Testis (tissue), 2 donors: ENCODE measurements at regions not wholly inside any gene's neighbourhood (a gene's known extent, or its start where the extent isn't known, plus 50 kb on each side); places are given as distances from the start of the nearest gene placed in this dataset.

Experiments used
- DNase-seq: peaks from one replicate; pipeline ENCODE4 v3.0.0-alpha.2; 2019
- H3K27ac ChIP-seq, 2 donors: fragments of 200-600 bp; sonication (generic); one replicate each; pipeline ENCODE4 v1.5.1; 2019
- H3K27me3 ChIP-seq: fragments of 200-600 bp; sonication (generic); one replicate; pipeline ENCODE4 v1.5.1; 2019
- H3K36me3 ChIP-seq: fragments of 200-600 bp; sonication (generic); one replicate; pipeline ENCODE4 v1.5.1; 2017; ENCODE audit warnings: low read depth; ENCODE audit errors: missing control alignments
- H3K4me1 ChIP-seq: fragments of 200-600 bp; sonication (generic); one replicate; pipeline ENCODE4 v1.5.1; 2019
- H3K4me3 ChIP-seq, 2 donors: fragments of 200-600 bp; sonication (generic); one replicate each; pipeline ENCODE4 v1.5.1; 2017 to 2019
- H3K9me3 ChIP-seq: fragments of 200-600 bp; sonication (generic); one replicate; pipeline ENCODE4 v1.5.1; 2017
- CTCF ChIP-seq, 3 experiments: fragments of 450-650 bp in 2 of 3; fragments of 200-600 bp in 1 of 3; sonication (generic) in 1 of 3; IDR thresholded peaks; one replicate each; pipeline ENCODE4 v1.5.1; 2016 to 2019; ENCODE audit warnings: antibody characterized with exemption in 3 of 3, mild to moderate bottlenecking in 2 of 3, moderate library complexity in 1 of 3
- POLR2A ChIP-seq: fragments of 450-650 bp; IDR thresholded peaks from one replicate; pipeline ENCODE4 v1.6.1; 2017; ENCODE audit warnings: antibody characterized with exemption, mild to moderate bottlenecking, moderate library complexity
- WGBS, 2 donors: methylation state at CpG; one replicate each; pipeline ENCODE4 v1.1.5; 2018; 5-methylcytosine and 5-hydroxymethylcytosine counted together
- intact Hi-C: fragments of 100-400 bp; cut with DNase I; formaldehyde crosslinking; loops from one replicate; pipeline ENCODE4 v1.15.1; 2023; ENCODE audit warnings: low total_unique reads

GRCh38 chr6:26159357-26160273, 72.4 kb downstream of the HFE start:
- intact Hi-C loops: no loop called here
- no peaks in the 10 kb centered on the region for H3K36me3 ChIP-seq
- no peak for TF ChIP-seq POLR2A
- no peak for TF ChIP-seq CTCF (IDR thresholded peaks at IDR 0.05)
- H3K9me3 ChIP-seq: no peaks in the 10 kb centered on the region
- H3K27ac ChIP-seq: peak overlapping the region; percentile 14 to 93
- H3K4me1 ChIP-seq: peaks cover 4% of the 10 kb centered on the region
- 20 to 23% methylated on average over 13 of the region's 13 CpGs for WGBS, 2 donors
- no peaks in the 10 kb centered on the region for H3K27me3 ChIP-seq
- DNase-seq: no peak
- peak overlapping the region; percentile 57 to 75 for H3K4me3 ChIP-seq

DNA sequence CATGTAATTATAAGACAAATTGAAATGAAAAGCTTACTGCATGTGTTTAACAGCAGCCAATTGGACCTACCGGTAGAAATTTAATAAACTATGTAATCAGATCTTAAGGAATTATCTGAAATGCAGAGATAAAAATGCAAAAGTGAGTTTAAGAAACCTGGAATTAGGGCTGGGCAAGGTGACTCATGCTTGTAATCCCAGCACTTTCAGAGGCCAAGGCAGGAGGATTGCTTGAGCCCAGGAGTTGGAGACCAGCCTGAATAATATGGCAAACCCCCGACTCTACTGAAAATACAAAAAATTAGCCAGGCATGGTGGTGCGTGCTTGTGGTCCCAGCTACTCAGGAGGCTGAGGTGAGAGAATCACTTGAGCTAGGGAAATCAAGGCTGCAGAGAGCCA, 74.1 kb downstream of the HFE start:
- H3K9me3 ChIP-seq: no peaks in the 10 kb centered on the region
- no peak overlapping the region for H3K27ac ChIP-seq
- H3K36me3 ChIP-seq: no peaks in the 10 kb centered on the region
- no peaks in the 10 kb centered on the region for H3K4me1 ChIP-seq
- H3K4me3 ChIP-seq: no peak overlapping the region
- no peak for DNase-seq
- intact Hi-C loops: no loop called here
- no peaks in the 10 kb centered on the region for H3K27me3 ChIP-seq
- TF ChIP-seq CTCF (IDR thresholded peaks at IDR 0.05) (no peak), POLR2A (no peak)
- 93% methylated on average over 3 of the region's 3 CpGs for WGBS, 2 donors

DNA sequence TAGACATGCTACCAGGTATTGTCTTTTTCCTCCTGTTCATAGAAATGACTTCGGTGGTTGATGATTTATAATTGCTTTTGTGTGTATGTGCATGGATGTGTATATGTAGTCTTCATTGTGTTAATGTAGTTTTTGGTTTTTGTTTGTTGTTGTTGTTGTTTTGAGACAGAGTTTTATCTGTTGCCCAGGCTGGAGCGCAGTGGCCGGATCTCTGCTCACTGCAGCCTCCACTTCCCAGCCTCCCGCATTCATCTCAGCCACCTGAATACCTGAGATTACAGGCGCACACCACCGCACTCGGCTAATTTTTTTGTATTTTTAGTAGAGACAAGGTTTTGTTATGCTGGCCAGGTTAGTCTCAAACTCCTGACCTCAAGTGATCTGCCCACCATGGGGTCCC, 75.2 kb downstream of the HFE start:
- no peak for TF ChIP-seq POLR2A
- TF ChIP-seq CTCF (IDR thresholded peaks at IDR 0.05): no peak
- Histone ChIP-seq H3K4me3 (no peak overlapping the region), H3K9me3 (no peaks in the 10 kb centered on the region), H3K27me3 (no peaks in the 10 kb centered on the region), H3K36me3 (no peaks in the 10 kb centered on the region), H3K27ac (no peak overlapping the region), H3K4me1 (no peaks in the 10 kb centered on the region)
- no peak for DNase-seq
- intact Hi-C loops: no loop called here
- 83 to 95% methylated on average over 7 of the region's 7 CpGs for WGBS, 2 donors

DNA sequence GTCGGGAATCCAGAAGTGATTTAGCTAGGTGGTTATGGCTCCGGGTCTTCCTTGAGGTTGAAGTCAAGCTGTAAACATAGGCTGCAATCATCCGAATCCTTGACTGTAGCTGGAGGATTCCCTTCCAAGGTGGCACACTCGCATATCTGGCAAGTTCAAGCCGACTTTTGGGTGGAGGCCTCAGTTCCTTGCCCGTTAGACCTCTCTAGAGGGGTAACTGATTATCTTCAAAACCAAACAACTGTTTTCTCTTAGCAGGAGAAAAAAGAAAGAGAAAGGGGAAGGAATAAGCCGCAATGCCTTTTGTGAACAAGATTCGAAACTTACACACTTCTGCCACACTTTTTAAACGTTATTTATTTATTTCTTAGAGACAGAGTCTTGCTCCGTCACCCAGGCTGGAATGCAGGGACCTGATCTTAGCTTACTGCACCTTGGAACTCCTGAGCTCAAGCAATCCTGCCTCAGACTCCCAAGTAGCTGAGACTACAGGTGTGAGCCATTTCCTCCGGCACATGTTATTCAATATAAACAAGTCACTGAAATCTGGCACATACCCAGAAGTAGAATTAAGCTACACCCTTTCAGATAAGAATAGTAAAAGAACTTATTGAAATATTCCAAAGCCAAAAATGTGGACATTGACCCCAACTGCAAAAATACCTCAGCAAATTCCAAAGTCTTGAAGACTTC, 76.3 kb downstream of the HFE start:
- Histone ChIP-seq H3K36me3 (no peaks in the 10 kb centered on the region), H3K9me3 (no peaks in the 10 kb centered on the region), H3K27me3 (no peaks in the 10 kb centered on the region), H3K4me3 (no peak overlapping the region), H3K4me1 (no peaks in the 10 kb centered on the region), H3K27ac (no peak overlapping the region)
- 88 to 90% methylated on average over 11 of the region's 11 CpGs for WGBS, 2 donors
- TF ChIP-seq CTCF (IDR thresholded peaks at IDR 0.05) (no peak), POLR2A (no peak)
- DNase-seq: no peak
- intact Hi-C loops: no loop called here
